Stimulated activated effector memory CD8-positive, alpha-beta T cell treated with anti-CD3 and anti-CD28 coated beads, Interleukin-12 subunit alpha, Interleukin-12 subunit beta, amount 100 ng/mL, for 72 hours (primary cell): ENCODE measurements at regions not wholly inside any gene's neighbourhood (a gene's known extent, or its start where the extent isn't known, plus 50 kb on each side); places are given as distances from the start of the nearest gene placed in this dataset.

Source experiments
- ATAC-seq: fragments of 150-1000 bp; cut with Tn5 transposase; 2 replicates; pipeline ENCODE4 v1.10.0; 2021
- DNase-seq, 2 donors: peaks; one replicate each; pipeline ENCODE4 v3.0.0; 2021 to 2022; ENCODE audit warnings: low spot score in 2 of 2
- H3K27ac Mint-ChIP-seq: one replicate; pipeline ENCODE4 v1.8.0; 2022; ENCODE audit warnings: mild to moderate bottlenecking, mixed read lengths
- H3K36me3 Mint-ChIP-seq: one replicate; pipeline ENCODE4 v1.8.0; 2022; ENCODE audit warnings: mild to moderate bottlenecking, mixed read lengths
- H3K4me1 Mint-ChIP-seq: one replicate; pipeline ENCODE4 v1.8.0; 2022; ENCODE audit warnings: mixed read lengths
- H3K4me3 Mint-ChIP-seq: one replicate; pipeline ENCODE4 v1.8.0; 2022; ENCODE audit warnings: mild to moderate bottlenecking, mixed read lengths
- H3K9me3 Mint-ChIP-seq: one replicate; pipeline ENCODE4 v1.8.0; 2022; ENCODE audit warnings: mixed read lengths

DNA sequence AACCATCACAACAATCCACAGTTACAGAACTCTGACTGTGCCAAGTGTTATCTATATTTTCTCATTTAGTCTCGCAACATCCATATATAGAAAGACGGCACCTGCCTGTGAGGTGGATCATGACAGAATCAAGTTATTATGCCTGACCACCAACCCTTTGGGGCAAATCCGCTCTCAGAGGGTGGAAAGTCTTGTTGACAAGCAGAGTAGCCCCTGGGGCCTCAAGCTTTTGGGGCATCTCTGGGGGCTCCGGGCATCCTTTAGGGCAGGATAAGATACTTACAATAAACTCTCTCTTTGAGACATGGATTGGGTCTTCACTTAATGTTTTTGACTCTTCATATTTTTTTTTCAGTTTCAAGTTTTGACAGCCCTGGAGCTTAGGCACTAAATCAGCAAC lies 150.5 kb upstream of the NAV2 start:
- Mint-ChIP-seq H3K36me3 (no peaks in the 10 kb centered on the region), H3K4me3 (no peak overlapping the region), H3K27ac (no peak overlapping the region), H3K4me1 (peaks cover 4% of the 10 kb centered on the region), H3K9me3 (no peaks in the 10 kb centered on the region)
- DNase-seq (no peak), ATAC-seq (no peak)

DNA sequence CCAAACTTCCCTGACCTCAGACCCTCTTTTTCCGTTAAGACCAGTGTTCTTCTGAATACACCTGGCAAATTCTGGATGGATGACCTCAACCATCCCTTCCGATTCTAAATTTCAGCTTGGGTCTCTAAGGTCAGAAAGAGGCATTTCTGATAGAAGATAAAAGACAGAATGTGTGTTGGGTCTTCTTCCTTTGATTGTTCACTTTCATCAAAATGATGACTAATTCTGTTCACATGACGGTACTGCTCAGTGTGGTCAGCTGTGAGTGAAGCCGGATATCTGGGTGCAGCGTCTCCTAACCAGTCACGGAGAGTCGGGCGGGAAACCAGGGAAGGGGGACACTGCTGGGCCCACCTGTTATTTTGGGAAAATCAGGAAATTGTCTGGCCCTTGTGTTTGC lies 151.6 kb upstream of the NAV2 start:
- H3K27ac Mint-ChIP-seq: no peak overlapping the region
- ATAC-seq (peak; percentile 49), DNase-seq (no peak)
- H3K4me1 Mint-ChIP-seq: peaks cover 4% of the 10 kb centered on the region
- H3K9me3 Mint-ChIP-seq: no peaks in the 10 kb centered on the region
- no peak overlapping the region for H3K4me3 Mint-ChIP-seq
- no peaks in the 10 kb centered on the region for H3K36me3 Mint-ChIP-seq

DNA sequence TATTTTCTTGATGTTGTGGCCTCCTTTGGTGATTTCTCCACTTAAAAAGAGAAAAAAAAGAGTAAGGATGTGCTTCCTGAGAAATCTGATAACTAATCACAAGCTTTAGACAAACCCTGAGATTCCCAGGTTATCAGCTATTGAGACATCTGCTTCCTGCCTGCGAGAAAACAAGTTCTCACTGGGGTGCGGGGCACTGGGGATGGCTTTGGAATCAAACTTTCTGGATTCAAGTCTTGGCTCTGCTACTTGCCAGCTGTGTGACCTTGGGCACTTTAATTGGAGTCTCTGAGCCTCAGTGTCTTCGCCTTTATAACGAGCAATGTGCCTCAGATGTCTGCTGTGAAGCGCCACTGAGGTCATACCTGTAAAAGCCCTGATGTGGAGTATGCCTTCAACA lies 152.5 kb upstream of the NAV2 start:
- no peak for ATAC-seq
- H3K36me3 Mint-ChIP-seq: no peaks in the 10 kb centered on the region
- no peak overlapping the region for H3K4me3 Mint-ChIP-seq

DNA sequence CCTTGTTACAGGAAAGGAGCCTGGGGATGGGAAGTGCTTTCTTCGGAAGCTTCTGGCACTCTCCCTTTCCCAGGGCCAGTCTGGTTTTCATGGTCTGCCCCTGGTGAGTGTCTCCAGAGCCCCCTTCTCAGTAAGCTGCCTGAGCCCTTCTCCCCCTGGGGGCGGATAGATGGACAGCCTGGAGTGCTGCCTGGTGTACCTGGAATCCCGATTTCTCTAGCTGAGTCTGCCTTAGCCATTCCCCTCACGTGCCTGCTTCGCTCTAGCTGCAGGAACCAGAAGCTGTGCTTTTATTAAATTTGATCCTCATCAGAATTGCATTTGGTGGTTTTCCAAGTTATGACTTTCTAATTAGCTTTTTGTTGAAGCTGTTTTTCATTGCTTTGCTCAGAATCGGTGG lies 152.9 kb upstream of the NAV2 start:
- no peaks in the 10 kb centered on the region for H3K36me3 Mint-ChIP-seq
- H3K4me1 Mint-ChIP-seq: peaks cover 4% of the 10 kb centered on the region
- H3K4me3 Mint-ChIP-seq: no peak overlapping the region
- DNase-seq (no peak), ATAC-seq (no peak)
- no peaks in the 10 kb centered on the region for H3K9me3 Mint-ChIP-seq
- no peak overlapping the region for H3K27ac Mint-ChIP-seq

More for the DNA sequence above, 152.5 kb upstream of the NAV2 start:
- DNase-seq: no peak
- peaks cover 4% of the 10 kb centered on the region for H3K4me1 Mint-ChIP-seq
- H3K9me3 Mint-ChIP-seq: no peaks in the 10 kb centered on the region
- H3K27ac Mint-ChIP-seq: no peak overlapping the region

DNA sequence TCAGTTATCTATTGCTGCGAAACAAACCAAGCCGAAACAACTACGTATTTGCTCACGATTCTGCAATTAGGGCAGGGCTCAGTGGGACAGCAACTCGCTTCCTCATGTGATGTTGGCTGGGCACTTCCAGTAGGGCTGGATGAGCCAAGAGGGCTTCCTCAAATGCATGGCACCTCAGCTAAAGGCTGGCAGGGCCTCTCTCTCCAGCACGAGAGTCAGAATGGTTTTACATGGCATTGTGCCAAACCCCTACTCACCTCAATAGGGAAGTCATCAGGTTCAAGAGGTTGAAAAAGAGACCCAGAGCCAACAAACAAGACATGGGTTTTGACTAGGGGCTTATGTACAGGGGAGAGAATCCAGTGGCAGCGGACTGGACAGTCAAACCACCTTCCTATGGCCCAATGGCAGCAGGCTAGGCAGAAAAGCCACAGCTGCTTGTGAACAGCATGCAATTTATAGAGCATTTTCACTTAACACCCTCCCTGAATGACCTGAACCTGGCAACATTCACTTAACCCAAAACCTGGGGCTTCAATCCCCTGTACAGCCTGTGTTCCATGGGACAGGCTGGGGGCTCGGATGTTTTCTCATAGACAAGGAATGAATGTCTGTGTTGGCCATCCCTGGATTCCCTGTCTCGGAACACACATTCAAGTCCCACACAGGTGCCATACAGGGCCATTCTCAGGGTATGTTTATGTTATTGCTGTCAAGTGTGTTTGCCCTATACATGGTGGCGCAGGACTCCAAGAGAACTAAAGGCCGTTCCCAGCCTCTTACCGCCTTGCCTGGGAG lies 154.2 kb upstream of the NAV2 start:
- no peaks in the 10 kb centered on the region for H3K36me3 Mint-ChIP-seq
- ATAC-seq (no peak), DNase-seq (no peak)
- H3K4me1 Mint-ChIP-seq: peaks cover 4% of the 10 kb centered on the region
- no peak overlapping the region for H3K27ac Mint-ChIP-seq
- H3K4me3 Mint-ChIP-seq: no peak overlapping the region
- H3K9me3 Mint-ChIP-seq: no peaks in the 10 kb centered on the region

DNA sequence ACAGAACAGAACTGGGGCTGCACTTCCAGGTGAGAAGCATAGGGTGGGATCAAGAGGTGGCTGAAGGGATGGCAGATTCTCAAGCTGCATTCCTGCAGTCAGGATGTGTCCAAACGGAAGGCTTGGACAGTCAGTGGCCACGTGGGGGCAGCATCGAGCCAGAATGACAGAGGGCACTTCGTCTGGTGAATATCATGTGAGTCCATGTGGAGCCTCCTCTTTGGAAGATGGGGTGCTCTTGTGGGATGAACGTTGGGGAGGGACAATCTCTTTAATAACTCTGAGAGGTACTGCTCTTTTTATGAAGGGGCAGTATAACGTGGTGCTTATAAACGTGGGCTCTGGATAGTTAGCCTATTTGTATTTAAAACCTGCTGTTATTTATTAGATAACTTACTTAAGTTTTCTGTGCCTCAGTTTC lies 154.9 kb upstream of the NAV2 start:
- peaks cover 4% of the 10 kb centered on the region for H3K4me1 Mint-ChIP-seq
- peak; percentile 42 for ATAC-seq
- H3K27ac Mint-ChIP-seq: no peak overlapping the region
- H3K9me3 Mint-ChIP-seq: no peaks in the 10 kb centered on the region
- no peaks in the 10 kb centered on the region for H3K36me3 Mint-ChIP-seq
- H3K4me3 Mint-ChIP-seq: no peak overlapping the region
- DNase-seq: peak; percentile 62 to 86

DNA sequence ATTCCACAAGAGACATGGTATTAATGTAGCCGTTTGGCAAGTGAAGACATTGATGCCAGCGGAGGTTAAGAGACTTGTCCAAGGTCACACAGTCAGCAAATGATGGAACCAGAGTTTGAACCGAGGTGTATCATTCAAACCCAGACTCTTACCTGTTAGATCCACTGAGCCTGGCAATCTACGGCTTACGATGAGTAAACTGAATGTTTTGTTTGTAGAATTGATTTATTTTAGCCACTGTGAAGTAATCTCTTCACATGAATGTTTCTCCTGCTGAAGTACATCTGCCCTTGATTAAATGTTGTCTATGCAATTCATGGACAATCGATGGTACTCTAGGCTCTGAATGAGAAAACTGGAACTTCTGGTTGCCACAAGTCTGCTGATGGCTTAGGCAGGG lies 155.5 kb upstream of the NAV2 start:
- Mint-ChIP-seq H3K9me3 (no peaks in the 10 kb centered on the region), H3K4me1 (peaks cover 4% of the 10 kb centered on the region), H3K4me3 (no peak overlapping the region), H3K36me3 (no peaks in the 10 kb centered on the region), H3K27ac (no peak overlapping the region)
- no peak for ATAC-seq
- DNase-seq: no peak

DNA sequence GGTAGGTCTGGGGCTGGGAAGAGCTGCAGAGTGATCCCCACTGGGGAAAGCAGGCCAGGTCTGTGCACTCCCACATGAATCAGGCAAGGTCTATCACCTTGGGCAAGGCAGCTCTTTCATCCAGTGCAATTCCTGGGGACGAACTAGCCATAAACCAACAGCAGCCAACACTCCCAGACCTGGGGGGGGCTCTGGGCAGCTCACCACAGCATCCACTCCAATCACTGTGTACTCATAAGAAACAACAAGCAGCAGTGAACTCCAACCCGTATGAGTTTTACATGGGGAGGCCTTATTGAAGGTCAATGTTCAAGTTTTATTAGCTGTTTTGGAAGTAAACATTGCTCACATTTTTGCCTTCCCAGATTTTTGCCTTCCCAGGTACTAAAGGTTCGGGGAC lies 157.4 kb upstream of the NAV2 start:
- no peak overlapping the region for H3K27ac Mint-ChIP-seq
- no peak for ATAC-seq

DNA sequence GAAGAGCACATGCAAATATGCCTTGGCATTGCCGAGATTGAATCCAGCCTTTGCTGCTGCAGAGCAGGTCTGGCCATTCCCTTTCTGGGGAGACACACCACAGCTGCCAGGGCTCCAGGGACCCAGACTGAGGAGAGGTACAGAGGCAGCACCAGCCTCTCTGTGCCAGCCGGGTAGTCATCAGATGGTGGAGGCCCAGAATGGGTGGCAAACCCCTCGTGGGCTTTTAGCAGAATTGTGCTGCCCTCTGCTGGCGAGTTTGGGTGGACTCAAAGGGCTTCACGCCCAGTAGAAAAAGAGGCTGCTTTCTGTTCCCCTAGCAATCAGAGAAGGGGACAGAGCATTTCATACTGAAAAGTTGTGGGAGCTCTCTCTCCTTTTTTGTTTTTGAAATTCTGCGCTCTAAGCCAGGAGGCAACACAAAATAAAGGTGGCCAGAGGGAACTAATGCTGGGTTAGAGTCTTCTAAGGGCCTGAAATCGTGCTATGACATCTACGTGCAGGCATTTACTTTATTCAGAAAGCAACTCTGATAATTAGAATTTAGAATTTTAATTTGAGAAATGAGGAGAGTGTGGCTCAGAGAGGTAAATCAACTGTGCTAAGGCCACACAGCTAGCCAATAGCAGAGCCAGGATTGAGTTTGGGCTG lies 158.8 kb upstream of the NAV2 start:
- H3K27ac Mint-ChIP-seq: no peak overlapping the region
- H3K4me3 Mint-ChIP-seq: no peak overlapping the region
- H3K4me1 Mint-ChIP-seq: peaks cover 4% of the 10 kb centered on the region
- H3K9me3 Mint-ChIP-seq: no peaks in the 10 kb centered on the region
- ATAC-seq (peak; percentile 75), DNase-seq (peak; percentile 69 to 87)
- H3K36me3 Mint-ChIP-seq: no peaks in the 10 kb centered on the region

More for the DNA sequence above, 157.4 kb upstream of the NAV2 start:
- Mint-ChIP-seq H3K9me3 (no peaks in the 10 kb centered on the region), H3K4me3 (no peak overlapping the region), H3K36me3 (no peaks in the 10 kb centered on the region), H3K4me1 (peaks cover 4% of the 10 kb centered on the region)
- DNase-seq: no peak

DNA sequence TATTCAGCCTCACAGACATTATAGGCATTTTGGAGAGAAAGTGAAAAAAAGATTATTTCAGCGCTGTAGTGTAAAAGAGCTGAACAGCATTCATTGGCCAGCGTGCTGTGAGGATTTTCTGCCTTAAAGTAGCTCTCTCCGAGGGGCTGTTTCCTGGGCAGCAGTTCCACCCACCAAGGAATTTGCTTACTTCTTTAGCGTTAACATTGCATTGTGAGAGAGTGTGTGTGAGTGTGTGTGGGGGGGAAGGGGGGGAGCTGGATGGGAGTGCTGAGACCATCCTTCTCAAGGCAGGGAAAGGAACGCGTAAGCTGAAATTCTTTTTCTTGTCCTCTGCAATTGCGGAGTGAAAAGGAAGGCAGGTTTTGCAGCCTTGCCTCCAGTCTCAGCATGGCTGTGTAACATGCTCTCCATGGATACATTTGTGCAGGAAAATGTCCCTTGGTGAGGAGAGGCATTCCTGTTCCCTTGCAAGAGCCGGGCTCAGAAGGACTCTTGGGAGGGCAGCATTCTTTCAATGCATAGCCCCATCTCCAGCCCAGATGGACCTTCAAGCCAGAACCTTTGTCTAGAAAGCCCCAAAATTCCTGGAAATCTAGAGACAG lies 159.9 kb upstream of the NAV2 start:
- ATAC-seq (no peak), DNase-seq (no peak)
- no peak overlapping the region for H3K4me3 Mint-ChIP-seq
- no peaks in the 10 kb centered on the region for H3K36me3 Mint-ChIP-seq
- H3K4me1 Mint-ChIP-seq: peaks cover 4% of the 10 kb centered on the region
- no peaks in the 10 kb centered on the region for H3K9me3 Mint-ChIP-seq
- H3K27ac Mint-ChIP-seq: no peak overlapping the region

DNA sequence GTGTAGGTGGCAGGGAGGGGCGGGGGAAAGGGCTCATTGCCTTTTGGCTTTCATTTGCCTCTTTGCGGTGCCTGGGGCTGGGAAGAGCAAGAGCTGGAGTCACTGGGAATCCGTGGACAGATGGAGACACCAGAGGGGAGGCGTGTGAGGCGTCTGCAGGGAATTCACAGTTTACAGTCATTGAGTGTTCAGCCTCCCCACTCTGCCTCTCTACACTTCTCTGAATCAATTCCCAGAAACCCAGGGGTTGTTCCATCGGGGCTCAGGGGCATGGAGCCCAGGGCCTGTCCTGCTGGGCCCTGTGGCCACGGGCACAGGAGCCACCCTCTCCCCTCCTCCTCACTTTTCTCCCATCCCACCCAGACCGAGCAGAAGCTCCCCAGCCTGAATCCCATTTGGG lies 160.5 kb upstream of the NAV2 start:
- H3K27ac Mint-ChIP-seq: no peak overlapping the region
- no peak for DNase-seq
- H3K4me3 Mint-ChIP-seq: no peak overlapping the region
- ATAC-seq: no peak
- peaks cover 5% of the 10 kb centered on the region for H3K4me1 Mint-ChIP-seq
- no peaks in the 10 kb centered on the region for H3K9me3 Mint-ChIP-seq
- no peaks in the 10 kb centered on the region for H3K36me3 Mint-ChIP-seq

DNA sequence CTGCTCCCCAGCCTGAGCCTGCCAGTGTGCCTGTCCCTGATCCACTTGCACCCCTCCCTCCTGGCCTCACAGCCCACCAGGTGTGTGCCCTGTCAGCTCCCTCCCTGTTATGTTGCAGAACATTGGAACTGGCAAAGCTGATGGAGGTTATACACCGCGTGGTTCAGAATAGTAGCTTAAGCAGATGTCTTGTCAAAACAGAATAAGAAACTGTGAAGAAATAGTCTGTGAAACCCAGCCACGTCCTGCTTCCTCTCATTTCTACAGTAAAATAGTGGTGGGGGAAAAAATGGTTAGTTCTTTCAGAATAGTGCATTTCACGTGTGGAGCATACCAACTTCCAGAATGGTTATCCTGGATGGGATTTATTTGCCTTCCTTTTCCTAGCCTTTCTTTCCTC lies 161.2 kb upstream of the NAV2 start:
- H3K4me1 Mint-ChIP-seq: peaks cover 6% of the 10 kb centered on the region
- no peak for ATAC-seq

DNA sequence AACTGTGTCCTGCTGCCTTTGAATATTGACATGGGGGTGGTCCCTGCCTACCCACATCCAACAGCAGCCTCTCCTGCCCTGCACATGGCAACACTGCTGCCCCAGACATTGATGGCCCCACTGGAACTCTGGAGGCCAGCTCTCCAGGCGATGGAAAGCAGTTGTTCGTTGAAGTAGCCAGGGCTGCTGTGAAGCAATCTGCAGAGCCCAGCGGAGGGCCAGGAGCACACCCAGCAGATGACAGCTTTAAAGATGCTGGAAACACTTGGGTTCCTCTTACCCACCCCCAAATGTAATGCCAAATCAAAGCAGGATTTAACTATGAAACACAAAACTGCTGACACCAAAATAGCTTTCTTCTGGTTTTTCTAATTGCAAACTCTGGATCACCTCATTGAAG lies 165.6 kb upstream of the NAV2 start:
- no peak for DNase-seq
- no peaks in the 10 kb centered on the region for H3K36me3 Mint-ChIP-seq
- H3K4me1 Mint-ChIP-seq: peaks cover 6% of the 10 kb centered on the region
- H3K27ac Mint-ChIP-seq: no peak overlapping the region
- no peak for ATAC-seq
- H3K9me3 Mint-ChIP-seq: no peaks in the 10 kb centered on the region
- no peak overlapping the region for H3K4me3 Mint-ChIP-seq

More for the DNA sequence above, 161.2 kb upstream of the NAV2 start:
- Mint-ChIP-seq H3K9me3 (no peaks in the 10 kb centered on the region), H3K36me3 (no peaks in the 10 kb centered on the region), H3K27ac (no peak overlapping the region), H3K4me3 (no peak overlapping the region)
- no peak for DNase-seq

DNA sequence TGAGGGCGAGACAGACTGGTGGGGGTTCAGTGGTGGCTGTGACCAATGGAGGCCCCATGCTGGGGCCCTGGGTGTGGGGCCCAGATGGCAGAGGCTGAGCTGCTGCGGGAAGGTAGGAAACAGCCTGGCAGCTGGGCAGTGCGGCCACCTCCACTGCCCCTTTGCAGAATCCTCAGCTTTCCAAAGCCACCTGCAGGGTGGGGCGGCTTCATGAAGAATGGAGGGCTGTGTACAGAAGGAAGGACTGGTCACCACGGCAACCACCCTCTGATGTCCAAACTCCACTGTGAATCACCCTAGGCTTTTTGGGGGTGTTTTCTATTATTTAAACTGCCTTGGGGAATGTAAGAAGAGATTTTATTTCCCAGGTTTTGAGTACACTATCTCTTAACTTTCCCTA lies 166.3 kb upstream of the NAV2 start:
- peaks cover 6% of the 10 kb centered on the region for H3K4me1 Mint-ChIP-seq
- no peak overlapping the region for H3K4me3 Mint-ChIP-seq
- no peak overlapping the region for H3K27ac Mint-ChIP-seq
- ATAC-seq (no peak), DNase-seq (no peak)
- H3K36me3 Mint-ChIP-seq: no peaks in the 10 kb centered on the region
- no peaks in the 10 kb centered on the region for H3K9me3 Mint-ChIP-seq

DNA sequence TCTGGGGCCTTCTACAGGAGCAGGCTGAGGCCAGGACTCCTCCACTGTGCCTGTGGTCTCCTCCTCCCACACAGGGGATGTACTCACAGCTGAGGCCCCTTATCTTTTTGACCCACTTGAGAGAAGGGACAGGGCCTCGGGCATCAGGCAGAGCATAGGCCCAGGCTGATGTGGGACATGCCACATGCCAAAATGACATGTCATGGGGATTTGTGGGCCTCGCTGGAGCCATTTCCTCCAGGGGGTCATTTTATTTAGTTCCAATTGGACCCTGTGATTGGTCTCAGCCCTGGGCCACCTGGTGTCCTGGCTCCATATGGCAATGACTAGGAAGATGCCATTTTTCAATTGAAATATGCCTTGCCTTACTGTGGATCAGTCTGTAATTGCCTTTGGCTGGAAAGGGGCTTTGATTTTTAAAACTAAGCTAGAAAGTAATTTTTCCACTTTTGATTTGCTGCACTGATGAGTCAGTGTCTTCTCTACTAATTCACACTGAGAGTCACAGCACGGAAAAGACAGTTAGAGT lies 171.1 kb upstream of the NAV2 start:
- Mint-ChIP-seq H3K9me3 (no peaks in the 10 kb centered on the region), H3K27ac (no peak overlapping the region), H3K4me1 (no peaks in the 10 kb centered on the region), H3K4me3 (no peak overlapping the region), H3K36me3 (no peaks in the 10 kb centered on the region)
- ATAC-seq (no peak), DNase-seq (no peak)

DNA sequence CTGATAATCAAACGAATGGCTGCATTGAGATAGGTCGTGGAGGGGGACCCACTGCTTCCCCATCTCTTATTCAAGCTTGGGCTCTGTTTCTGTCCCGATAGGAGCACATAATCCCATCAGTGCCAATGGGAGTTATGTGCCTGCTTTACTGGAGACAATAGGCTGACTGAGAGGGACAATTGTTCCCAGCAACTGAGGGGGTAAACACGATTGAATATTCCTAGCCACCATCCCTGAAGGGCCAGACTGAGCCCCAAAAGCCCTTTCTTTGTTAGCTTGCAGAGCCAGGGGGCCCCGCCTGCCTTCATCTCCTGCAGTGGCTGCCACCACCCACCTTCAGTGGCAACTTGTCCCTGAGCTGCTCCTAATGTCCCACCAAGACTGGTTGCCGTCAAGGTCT lies 172.8 kb upstream of the NAV2 start:
- H3K27ac Mint-ChIP-seq: no peak overlapping the region
- no peaks in the 10 kb centered on the region for H3K9me3 Mint-ChIP-seq
- no peaks in the 10 kb centered on the region for H3K36me3 Mint-ChIP-seq
- no peaks in the 10 kb centered on the region for H3K4me1 Mint-ChIP-seq
- DNase-seq (no peak), ATAC-seq (no peak)
- no peak overlapping the region for H3K4me3 Mint-ChIP-seq
